Stimulated activated naive CD8-positive, alpha-beta T cell treated with anti-CD3 and anti-CD28 coated beads, Interleukin-15, Interleukin-2, amounts not matched to agents 100 U/mL and 50 U/mL, for 24 hours (primary cell): ENCODE measurements at regions not wholly inside any gene's neighbourhood (a gene's known extent, or its start where the extent isn't known, plus 50 kb on each side); places are given as distances from the start of the nearest gene placed in this dataset.

Experiments used
- ATAC-seq: fragments of 150-1000 bp; cut with Tn5 transposase; one replicate; pipeline ENCODE4 v1.10.0; 2021
- DNase-seq: peaks from one replicate; pipeline ENCODE4 v3.0.0; 2021

DNA sequence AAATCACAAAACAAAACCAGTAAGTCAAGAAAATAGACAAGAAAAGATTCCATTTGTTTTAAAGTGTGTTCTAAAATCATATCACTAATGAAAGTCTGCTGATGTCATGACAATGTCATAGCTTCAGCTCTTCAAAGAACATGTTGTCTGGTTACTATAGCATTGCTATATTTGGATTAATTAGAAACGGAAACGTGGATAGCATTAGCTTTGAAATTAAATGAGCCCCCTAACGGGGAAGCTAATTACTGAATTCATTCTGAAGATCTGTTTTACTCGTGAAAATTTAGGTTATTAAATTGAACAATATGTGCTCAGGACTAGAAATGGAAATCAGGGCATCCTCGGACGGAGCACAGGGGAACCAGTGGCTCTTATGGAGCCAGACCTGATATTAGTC, 316.7 kb upstream of the AGTR1 start:
- DNase-seq, result no peak
- no peak for ATAC-seq

- DNase-seq (no peak), ATAC-seq (no peak)
Measured at GRCh38 chr3:148389916-148390315, 307.8 kb upstream of the AGTR1 start.

DNA sequence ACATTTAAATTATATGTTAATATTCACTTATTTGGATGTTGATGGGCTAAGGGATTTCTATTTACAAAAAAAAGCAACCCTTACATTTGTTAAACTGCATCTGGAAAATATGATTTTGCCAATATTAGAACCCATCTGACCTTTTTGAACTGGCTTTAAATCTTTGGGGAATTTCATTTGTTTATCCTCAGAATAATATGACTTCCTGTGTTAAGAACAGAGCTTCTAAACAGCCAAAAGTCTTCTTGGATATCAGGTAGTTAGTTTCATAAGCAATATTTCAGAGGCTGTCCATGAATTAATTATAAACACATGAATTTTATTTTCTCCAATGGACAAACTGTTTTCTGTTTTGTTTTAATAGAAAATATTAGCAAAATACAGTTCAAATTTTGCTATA, 301.9 kb upstream of the AGTR1 start:
- ATAC-seq, result no peak
- DNase-seq, result no peak

GRCh38 chr3:148400754-148401153, 296.9 kb upstream of the AGTR1 start:
- DNase-seq (no peak), ATAC-seq (no peak)

DNA sequence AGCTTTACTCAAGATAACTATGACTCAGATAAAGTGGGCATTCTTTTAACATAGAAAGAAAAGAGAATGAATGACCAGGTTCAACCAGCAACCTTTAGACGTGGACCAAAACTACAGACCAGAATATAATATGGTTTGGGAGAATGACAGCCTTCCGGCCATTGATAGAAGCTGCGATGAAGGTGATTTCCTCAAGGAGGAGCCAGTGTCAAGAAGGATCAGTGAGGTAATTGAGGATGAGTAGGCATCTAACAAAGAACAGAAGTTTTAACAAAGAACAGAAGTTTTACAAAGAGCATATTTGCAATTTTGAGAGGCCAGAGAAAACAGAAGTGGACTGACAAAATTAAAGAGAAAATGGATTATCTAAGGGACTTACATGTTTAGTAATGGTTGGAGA, 289.0 kb upstream of the AGTR1 start:
- no peak for ATAC-seq
- no peak for DNase-seq

GRCh38 chr3:148420242-148420641, 277.5 kb upstream of the AGTR1 start:
- DNase-seq, result no peak
- ATAC-seq, result no peak

DNA sequence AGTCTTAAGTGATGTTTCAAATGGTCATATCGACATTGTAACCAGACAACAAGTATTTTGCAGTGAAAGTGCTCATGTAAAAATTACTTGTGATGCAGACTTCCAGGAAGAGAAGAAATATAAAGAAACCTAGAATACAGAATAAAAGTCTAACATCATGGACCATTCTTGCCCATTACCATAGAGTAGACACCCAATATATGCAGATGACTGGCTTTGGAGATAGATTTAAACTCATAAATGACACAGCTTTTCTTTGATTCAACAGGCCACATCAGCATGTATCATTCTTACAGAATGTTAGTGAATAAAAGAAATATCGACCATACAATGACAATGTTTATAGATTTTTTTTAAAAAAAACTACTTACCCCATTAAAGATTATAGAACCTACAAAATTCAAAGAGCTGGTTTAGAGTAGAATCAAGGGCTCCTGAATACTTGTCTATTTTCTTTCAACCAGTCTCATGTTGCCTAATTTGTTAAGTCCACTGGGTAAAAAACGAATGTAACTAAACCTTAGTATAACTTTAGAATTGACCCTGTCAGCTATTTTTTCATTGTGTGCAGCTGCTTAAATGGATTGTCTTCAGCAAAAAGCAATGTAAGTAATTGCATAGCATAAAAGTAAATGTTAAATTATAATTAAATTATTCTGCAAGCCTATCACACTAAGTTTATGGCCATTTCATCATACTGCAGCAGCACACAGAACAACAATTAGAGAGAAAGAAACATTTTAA, 268.7 kb upstream of the AGTR1 start:
- no peak for ATAC-seq
- DNase-seq, result no peak

DNA sequence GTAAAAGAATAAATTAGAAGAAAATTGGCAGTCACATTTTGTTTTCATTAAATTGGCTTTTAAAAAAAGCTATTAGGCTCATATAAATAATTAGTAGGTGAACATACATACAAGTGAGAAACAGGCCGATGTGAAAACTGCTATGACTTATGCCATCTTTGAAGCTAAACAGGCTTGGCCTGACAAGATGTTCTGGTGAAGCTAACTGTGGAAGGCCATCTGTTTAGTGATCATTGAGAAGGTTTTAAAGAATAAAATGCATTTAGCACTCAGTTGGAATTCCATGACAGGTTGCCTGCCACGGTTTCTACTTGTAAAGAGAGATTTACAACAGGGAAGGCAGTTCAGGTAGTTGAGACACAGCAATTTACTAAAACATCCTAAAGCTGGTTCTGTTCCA, 264.0 kb upstream of the AGTR1 start:
- no peak for ATAC-seq
- DNase-seq, result no peak

GRCh38 chr3:148435534-148435933, 262.2 kb upstream of the AGTR1 start:
- DNase-seq, result no peak
- no peak for ATAC-seq

GRCh38 chr3:148439254-148439822, 258.4 kb upstream of the AGTR1 start:
- no peak for ATAC-seq
- no peak for DNase-seq

DNA sequence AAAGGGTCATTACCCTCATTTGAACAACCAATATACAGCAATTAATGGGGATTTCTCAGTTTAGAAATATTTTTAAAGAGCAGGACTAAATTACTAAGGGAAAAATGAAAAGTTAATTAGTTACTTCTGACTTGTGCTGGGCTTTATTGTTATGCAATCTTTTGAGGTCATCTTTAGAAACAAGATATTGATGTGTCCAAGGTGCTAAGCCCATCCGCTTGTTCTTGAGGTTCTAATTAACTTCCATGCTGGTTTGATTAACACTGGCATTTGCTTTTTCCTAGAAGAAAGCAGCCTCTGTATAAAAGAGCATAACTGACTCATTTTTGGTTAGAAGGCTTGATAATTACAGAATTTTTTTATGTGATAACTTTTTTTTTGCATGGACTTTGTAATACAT, 256.5 kb upstream of the AGTR1 start:
- no peak for ATAC-seq

DNA sequence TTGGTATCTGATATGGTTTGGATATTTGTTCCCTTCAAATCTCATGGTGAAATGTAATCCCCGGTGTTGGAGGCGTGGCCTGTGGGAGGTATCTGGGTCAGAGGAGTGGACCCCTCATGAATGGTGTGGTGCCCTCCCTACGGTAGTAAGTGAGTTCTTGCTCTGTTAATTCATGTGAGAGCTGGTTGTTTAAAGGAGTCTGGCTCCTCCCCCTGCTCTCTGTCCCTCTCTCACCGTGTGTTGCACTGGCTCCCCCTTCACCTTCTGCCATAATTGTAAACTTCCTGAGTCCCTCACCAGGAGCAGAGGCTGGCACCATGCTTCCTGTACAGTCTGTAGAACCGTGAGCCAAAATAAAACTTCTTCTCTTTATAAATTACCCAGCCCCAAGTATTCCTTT, 246.9 kb upstream of the AGTR1 start:
- no peak for ATAC-seq
- DNase-seq, result no peak

More for the DNA sequence above, 256.5 kb upstream of the AGTR1 start:
- no peak for DNase-seq

DNA sequence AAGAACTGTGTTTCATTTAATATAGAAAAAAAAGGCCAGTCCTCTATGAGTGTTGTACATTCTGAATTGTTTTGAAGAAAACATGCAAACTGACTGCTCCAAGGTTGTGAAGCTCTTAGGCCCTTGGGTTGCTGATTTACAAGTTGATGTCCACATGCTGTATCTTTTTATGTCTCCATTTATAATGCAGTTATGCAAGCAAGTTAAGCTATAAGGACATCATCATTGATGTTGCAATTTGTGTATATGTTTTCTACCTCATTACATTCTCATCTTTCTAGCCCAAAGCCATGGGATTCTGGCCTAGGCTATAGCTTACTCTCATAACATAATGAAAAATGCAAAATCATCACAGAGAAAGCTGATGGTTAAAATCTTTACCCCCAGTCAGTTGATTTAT, 245.7 kb upstream of the AGTR1 start:
- no peak for DNase-seq
- ATAC-seq, result no peak

DNA sequence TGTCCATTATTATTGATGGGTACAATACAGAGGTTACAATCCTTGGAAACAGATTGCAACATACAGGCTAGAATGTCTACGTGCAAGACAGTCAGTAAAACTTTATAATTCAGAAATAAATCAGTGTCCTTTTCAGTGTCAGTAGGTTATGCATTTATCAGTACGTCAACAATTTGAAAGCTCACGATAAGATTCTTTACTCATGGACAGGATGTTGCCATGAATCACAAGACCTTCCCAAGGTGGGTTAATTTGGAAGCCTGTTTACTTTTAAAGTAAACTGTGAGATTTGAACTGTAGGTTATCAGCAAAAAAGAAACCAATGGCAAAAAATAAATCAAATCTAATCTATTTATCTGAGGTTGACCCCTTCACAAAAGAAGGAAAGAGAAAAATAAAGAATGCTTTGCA, 243.9 kb upstream of the AGTR1 start:
- DNase-seq (no peak), ATAC-seq (no peak)

GRCh38 chr3:148455098-148455497, 242.6 kb upstream of the AGTR1 start:
- DNase-seq (no peak), ATAC-seq (no peak)

DNA sequence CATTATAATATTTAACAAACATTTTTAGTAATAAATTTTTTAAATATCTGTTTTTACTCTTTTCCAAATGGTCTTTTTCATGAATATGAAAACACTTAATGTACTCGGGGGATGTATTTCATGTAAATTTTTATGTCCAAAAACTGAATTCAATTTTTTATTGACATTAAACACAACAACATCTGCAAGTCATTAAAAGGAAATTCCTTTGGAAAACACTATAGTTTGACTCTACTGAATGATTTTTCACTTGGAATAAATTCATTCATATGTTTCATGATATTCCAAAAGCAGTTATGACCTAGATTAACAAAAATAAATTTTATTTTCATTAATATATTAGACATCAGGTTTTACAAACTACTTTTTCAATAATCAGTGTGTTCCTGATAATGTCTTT, 239.8 kb upstream of the AGTR1 start:
- DNase-seq, result no peak
- no peak for ATAC-seq

DNA sequence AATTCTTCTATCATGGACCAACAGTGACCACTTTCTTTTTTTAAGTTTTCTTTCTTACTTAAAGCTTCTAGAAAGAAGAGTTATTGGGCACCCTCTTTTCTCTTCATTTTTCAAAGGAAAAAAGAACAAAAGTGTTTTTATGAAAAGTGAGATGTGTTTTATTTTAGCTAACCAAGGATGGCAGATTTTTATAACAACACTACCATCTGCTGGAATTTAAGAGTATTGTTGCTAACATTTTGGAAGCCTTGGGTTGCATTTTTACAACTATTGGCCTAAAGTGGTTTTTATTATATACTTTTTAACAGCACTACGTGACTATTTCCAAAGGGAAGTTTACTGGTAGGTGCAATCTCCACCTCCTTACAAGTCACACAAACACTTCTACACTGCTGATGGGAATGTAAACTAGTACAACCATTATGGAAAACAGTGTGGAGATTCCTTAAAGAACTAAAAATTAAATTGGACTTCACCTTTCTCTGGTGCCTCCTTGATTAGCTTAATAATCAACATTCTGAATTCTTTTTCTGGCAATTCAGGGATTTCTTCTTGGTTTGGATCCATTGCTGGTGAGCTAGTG, 237.7 kb upstream of the AGTR1 start:
- no peak for DNase-seq
- no peak for ATAC-seq

DNA sequence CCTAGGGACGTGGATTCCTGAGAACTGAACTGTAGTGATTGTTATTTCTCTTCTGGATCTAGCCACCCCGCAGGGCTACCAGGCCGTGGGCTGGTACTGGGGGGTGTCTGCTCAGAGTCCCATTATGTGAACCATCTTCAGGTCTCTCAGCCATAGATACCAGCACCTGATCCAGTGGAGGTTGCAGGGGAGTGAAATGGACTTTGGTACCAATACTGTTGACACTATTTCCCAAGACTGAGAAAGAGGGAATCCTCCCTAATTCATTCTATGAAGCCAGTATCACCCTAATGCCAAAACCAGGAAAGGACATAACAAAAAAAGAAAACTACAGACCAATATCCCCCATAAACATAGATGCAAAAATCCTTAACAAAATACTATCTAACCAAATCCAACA, 237.0 kb upstream of the AGTR1 start:
- DNase-seq (no peak), ATAC-seq (no peak)

DNA sequence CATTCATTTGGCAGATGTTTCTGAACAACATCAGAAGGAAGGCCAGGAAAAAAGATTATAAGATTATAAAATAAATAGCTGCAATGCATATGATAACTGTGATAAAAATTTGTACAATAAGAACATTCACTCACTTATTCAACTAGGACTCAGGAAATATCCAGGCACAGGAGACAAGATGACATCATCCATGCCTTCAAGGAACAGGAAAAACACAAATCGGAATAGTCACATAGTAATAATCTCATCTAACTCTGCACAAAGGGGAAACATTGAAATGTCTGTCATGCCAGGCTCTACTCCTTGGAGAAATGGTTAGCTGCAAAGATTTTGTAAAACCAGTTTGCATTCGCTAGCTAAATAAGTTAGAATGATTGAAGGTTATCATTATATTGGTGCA, 233.5 kb upstream of the AGTR1 start:
- no peak for ATAC-seq
- no peak for DNase-seq

- no peak for DNase-seq
- ATAC-seq, result no peak
Measured at GRCh38 chr3:148466143-148466542, 231.6 kb upstream of the AGTR1 start.

DNA sequence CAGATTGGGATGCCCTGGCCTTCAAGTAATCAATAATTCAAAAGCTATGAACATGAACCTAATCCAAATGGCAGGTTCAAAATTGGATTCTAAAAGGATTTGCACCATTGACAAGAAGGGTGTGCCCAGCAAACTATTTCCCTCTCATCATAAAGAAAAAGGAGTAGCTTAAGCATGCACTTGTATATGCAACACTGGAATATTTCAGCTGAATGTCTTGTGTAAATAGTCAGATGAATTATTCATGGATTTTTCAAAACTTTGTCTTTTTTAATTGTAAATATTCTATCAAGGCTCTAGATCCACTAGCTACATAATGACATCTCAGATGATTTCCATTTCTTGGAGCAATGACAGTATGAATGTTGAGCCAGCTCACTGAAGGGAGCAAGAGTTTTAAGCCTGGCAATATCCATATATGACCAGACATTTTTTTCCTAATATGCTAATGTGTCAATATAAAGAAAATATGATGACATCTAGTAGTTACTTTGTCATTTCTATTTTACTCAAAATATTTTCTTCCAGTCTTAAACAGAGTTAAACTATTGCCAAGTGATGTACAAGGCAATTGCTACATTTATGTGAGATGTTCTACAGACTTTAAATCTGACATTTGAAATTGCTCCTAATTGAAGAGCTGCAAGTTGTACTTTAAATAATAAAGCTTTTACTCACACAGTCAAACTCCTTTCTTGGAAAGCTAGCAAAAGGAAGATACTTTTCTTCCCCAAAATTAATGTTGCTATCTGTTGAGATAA, 230.5 kb upstream of the AGTR1 start:
- no peak for DNase-seq
- no peak for ATAC-seq

GRCh38 chr3:148477375-148477774, 220.3 kb upstream of the AGTR1 start:
- DNase-seq (no peak), ATAC-seq (no peak)

GRCh38 chr3:148493631-148494030, 204.1 kb upstream of the AGTR1 start:
- ATAC-seq (no peak), DNase-seq (no peak)
